Activated CD4-positive, alpha-beta T cell treated with anti-CD3 and anti-CD28 coated beads, Interleukin-2, amount 10 ng/mL, durations not matched to agents 24 days and 14 days (primary cell): ENCODE measurements at regions not wholly inside any gene's neighbourhood (a gene's known extent, or its start where the extent isn't known, plus 50 kb on each side); places are given as distances from the start of the nearest gene placed in this dataset.
A peak's percentile ranks its signal among the peaks of the same experiment; 100 is the strongest.
"Not testable (repeated sequence)": the region's sequence is repeated elsewhere in the genome, so short reads cannot be mapped to it uniquely, and the experiment has no call there.

Source experiments
- DNase-seq: peaks from one replicate; pipeline ENCODE4 v3.0.0; 2022
- H3K27ac Mint-ChIP-seq: one replicate; pipeline ENCODE4 v1.8.0; 2022; ENCODE audit warnings: mild to moderate bottlenecking, mixed read lengths
- H3K27me3 Mint-ChIP-seq: one replicate; pipeline ENCODE4 v1.8.0; 2022; ENCODE audit warnings: mixed read lengths
- H3K36me3 Mint-ChIP-seq: one replicate; pipeline ENCODE4 v1.8.0; 2022; ENCODE audit warnings: low read depth, mild to moderate bottlenecking, mixed read lengths
- H3K4me1 Mint-ChIP-seq: one replicate; pipeline ENCODE4 v1.8.0; 2021; ENCODE audit warnings: mixed read lengths
- H3K4me3 Mint-ChIP-seq: one replicate; pipeline ENCODE4 v1.8.0; 2022; ENCODE audit warnings: mild to moderate bottlenecking, moderate library complexity, mixed read lengths
- H3K9me3 Mint-ChIP-seq: one replicate; pipeline ENCODE4 v1.8.0; 2021; ENCODE audit warnings: mixed read lengths
- intact Hi-C: fragments of 100-400 bp; cut with micrococcal nuclease; formaldehyde crosslinking; loops from one replicate; pipeline ENCODE4 v1.15.1; 2023

- Mint-ChIP-seq H3K36me3 (no peaks in the 10 kb centered on the region), H3K9me3 (peaks cover 4% of the 10 kb centered on the region), H3K27ac (no peak overlapping the region), H3K4me1 (no peaks in the 10 kb centered on the region), H3K4me3 (no peak overlapping the region), H3K27me3 (no peaks in the 10 kb centered on the region)
- DNase-seq = no peak
- intact Hi-C loops = no loop called here
These were observed 111.6 kb downstream of the MAGEE2 start for GRCh38 chrX:75673468-75673867.

DNA sequence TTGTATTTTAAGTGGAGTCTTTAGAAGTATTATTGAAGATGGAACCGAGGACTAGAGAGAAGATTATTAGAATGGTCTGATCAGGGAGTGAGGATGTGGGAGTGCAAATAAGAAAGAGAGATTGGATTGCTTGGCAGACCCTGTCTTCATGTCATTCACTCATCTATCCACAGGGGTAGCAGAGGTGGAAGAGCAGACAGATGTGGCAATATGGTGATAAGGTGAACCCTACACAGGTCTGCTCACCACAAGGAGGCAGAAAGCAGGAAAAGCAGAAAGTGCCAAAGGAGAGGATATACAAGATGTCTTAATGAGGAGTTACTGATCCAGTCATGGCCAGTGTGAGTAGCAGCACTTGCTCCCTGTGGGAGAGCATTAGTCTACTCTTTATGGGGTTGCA lies 129.4 kb downstream of the MAGEE2 start:
- H3K36me3 Mint-ChIP-seq = no peaks in the 10 kb centered on the region
- no peak overlapping the region for H3K27ac Mint-ChIP-seq
- no peaks in the 10 kb centered on the region for H3K4me1 Mint-ChIP-seq
- no peaks in the 10 kb centered on the region for H3K27me3 Mint-ChIP-seq
- intact Hi-C loops = no loop called here
- H3K9me3 Mint-ChIP-seq = peaks cover 6% of the 10 kb centered on the region
- no peak for DNase-seq
- no peak overlapping the region for H3K4me3 Mint-ChIP-seq

DNA sequence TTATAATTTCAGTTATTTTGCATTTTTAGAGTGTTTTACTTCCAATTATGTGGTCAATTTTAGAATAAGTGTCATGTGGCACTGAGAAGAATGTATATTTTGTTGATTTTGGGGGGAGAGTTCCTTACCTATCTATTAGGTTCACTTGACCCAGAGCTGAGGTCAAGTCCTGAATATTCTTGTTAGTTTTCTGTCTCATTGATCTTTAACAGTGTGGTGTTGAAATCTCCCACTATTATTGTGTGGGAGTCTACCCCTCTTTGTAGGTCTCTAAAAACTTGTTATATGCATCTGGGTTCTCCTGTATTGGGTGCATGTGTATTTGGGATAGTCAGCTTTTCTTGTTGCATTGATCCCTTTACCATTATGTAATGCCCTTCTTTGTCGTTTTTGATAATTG lies 127.0 kb upstream of the ZDHHC15 start:
- Mint-ChIP-seq H3K4me3 (no peak overlapping the region), H3K36me3 (no peaks in the 10 kb centered on the region), H3K27me3 (no peaks in the 10 kb centered on the region), H3K27ac (no peak overlapping the region), H3K9me3 (peaks cover 9% of the 10 kb centered on the region), H3K4me1 (no peaks in the 10 kb centered on the region)
- no peak for DNase-seq
- intact Hi-C loops = no loop called here

GRCh38 chrX:75648803-75649588 lies 126.2 kb upstream of the ZDHHC15 start:
- DNase-seq = no peak
- H3K9me3 Mint-ChIP-seq = peaks cover 12% of the 10 kb centered on the region
- no peak overlapping the region for H3K27ac Mint-ChIP-seq
- no peaks in the 10 kb centered on the region for H3K4me1 Mint-ChIP-seq
- H3K36me3 Mint-ChIP-seq = no peaks in the 10 kb centered on the region
- no peak overlapping the region for H3K4me3 Mint-ChIP-seq
- no peaks in the 10 kb centered on the region for H3K27me3 Mint-ChIP-seq
- intact Hi-C loops = no loop called here

- Mint-ChIP-seq H3K27me3 (no peaks in the 10 kb centered on the region), H3K27ac (no peak overlapping the region), H3K4me1 (no peaks in the 10 kb centered on the region), H3K4me3 (no peak overlapping the region), H3K36me3 (no peaks in the 10 kb centered on the region), H3K9me3 (peaks cover 7% of the 10 kb centered on the region)
- DNase-seq = no peak
- intact Hi-C loops = no loop called here
These were observed 120.0 kb upstream of the ZDHHC15 start for GRCh38 chrX:75642811-75643361.

DNA sequence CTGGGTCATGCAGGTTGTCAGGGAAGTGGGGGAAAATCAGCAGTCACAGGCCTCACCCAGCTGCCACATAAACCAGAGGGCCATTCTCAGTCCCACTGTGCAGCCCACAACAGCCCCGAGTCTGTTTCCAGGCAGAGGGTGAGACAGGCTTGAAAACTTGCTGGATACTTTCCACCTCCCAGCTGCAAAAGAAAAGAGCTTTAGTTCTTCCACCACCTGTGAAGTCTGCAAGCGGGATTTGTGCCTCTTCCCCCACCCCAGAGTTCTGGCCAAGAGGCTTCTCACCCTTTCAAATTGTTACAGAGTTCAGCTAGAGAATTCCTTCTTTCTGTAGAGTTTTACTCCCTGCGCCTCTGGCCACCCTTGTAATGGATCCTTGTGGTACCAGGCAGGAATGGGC lies 115.5 kb upstream of the ZDHHC15 start:
- intact Hi-C loops = no loop called here
- H3K27ac Mint-ChIP-seq = no peak overlapping the region
- no peaks in the 10 kb centered on the region for H3K27me3 Mint-ChIP-seq
- H3K36me3 Mint-ChIP-seq = no peaks in the 10 kb centered on the region
- no peak overlapping the region for H3K4me3 Mint-ChIP-seq
- H3K4me1 Mint-ChIP-seq = no peaks in the 10 kb centered on the region
- peaks cover 2% of the 10 kb centered on the region for H3K9me3 Mint-ChIP-seq
- DNase-seq = no peak

- Mint-ChIP-seq H3K27me3 (no peaks in the 10 kb centered on the region), H3K27ac (no peak overlapping the region), H3K4me3 (no peak overlapping the region), H3K36me3 (no peaks in the 10 kb centered on the region), H3K4me1 (no peaks in the 10 kb centered on the region), H3K9me3 (no peaks in the 10 kb centered on the region)
- intact Hi-C loops = no loop called here
- DNase-seq = no peak
These were observed 102.4 kb upstream of the ZDHHC15 start for GRCh38 chrX:75625232-75625631.

DNA sequence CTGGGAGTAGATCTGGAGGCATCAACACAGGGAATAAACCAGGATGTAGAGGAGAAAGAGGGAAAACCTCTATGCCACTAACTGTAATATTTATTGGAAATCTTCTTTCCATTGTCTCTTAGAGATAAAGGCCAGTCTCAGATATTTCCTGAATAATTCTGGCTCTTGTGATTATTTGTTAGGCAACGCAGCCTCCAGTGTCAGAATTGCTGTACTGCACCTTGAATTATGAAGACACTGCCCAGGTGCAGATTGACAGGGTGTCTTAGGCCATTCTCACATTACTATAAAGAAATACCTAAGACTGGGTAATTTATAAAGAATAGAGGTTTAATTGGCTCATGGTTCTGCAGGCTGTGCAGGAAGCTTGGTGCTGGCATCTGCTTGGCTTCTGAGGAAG lies 100.7 kb upstream of the ZDHHC15 start:
- Mint-ChIP-seq H3K27ac (no peak overlapping the region), H3K36me3 (no peaks in the 10 kb centered on the region), H3K4me3 (no peak overlapping the region), H3K9me3 (no peaks in the 10 kb centered on the region), H3K4me1 (no peaks in the 10 kb centered on the region), H3K27me3 (no peaks in the 10 kb centered on the region)
- DNase-seq = no peak
- intact Hi-C loops = no loop called here

DNA sequence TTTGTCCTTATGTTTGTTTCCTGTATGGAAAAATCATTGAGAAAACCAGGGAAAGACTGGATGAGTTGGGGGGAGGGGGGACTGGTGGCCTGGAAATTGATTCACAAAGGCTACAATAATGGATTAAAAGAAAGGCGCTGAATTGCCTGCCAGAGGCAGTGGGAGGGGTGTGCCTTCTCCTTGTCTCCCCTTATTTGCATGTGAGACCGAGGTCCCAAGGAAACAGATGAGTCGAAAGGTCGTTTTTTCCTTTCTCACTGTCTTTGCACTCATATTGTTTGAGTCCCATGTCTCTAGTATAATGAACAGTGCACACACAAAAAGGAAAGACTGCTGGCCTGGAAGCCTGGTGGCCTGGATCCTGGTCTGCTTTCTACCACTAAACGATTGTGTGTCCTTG lies 86.6 kb upstream of the ZDHHC15 start:
- Mint-ChIP-seq H3K27me3 (no peaks in the 10 kb centered on the region), H3K9me3 (peaks cover 13% of the 10 kb centered on the region), H3K36me3 (peaks cover 3% of the 10 kb centered on the region), H3K4me3 (no peak overlapping the region), H3K27ac (no peak overlapping the region), H3K4me1 (no peaks in the 10 kb centered on the region)
- intact Hi-C loops = no loop called here
- no peak for DNase-seq

GRCh38 chrX:75603833-75604232 lies 81.0 kb upstream of the ZDHHC15 start:
- Mint-ChIP-seq H3K27me3 (no peaks in the 10 kb centered on the region), H3K36me3 (no peaks in the 10 kb centered on the region), H3K4me3 (no peak overlapping the region), H3K27ac (no peak overlapping the region), H3K9me3 (peaks cover 4% of the 10 kb centered on the region), H3K4me1 (no peaks in the 10 kb centered on the region)
- intact Hi-C loops = loop anchor here (2.0 kb wide), 1 partner anchor 565 kb away; no protein-coding TSS in a partner anchor
- peak; percentile 53 for DNase-seq

DNA sequence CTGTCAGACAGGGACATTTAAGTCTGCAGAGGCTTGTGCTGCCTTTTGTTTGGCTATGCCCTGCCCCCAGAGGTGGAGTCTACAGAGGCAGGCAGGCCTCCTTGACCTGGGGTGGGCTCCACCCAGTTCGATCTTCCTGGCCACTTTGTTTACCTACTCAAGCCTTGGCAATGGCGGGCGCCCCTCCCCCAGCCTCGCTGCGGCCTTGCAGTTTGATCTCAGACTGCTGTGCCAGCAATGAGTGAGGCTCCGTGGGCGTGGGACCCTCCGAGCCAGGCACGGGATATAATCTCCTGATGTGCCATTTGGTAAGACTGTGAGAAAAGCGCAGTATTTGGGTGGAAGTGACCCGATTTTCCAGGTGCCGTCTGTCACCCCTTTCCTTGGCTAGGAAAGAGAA lies 79.2 kb upstream of the ZDHHC15 start:
- intact Hi-C loops, DNase-seq, H3K4me1 Mint-ChIP-seq: not testable (repeated sequence)

DNA sequence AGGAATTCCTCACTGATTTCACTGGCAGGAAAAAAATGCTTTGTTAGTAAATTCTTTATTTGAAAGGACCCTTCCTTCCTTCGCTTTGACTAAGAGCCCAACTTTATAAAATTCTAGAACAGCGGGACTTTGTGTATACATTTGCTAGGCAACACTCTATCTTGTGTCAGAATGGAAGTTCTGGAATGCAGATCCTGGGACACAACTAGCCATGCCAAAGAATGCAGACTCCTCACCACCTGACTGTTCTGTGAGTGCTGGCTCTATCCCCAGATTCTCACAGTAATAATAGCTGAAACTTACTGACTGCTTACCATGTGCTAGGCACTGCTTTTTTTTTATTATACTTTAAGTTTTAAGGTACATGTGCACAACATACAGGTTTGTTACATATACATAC lies 73.3 kb upstream of the ZDHHC15 start:
- intact Hi-C loops = no loop called here
- DNase-seq = no peak
- H3K9me3 Mint-ChIP-seq = no peaks in the 10 kb centered on the region

More for the DNA sequence above, 79.2 kb upstream of the ZDHHC15 start:
- H3K36me3 Mint-ChIP-seq, H3K27ac Mint-ChIP-seq, H3K4me3 Mint-ChIP-seq, H3K27me3 Mint-ChIP-seq, H3K9me3 Mint-ChIP-seq: not testable (repeated sequence)

GRCh38 chrX:75593186-75593585 lies 70.3 kb upstream of the ZDHHC15 start:
- DNase-seq, H3K4me1 Mint-ChIP-seq, H3K9me3 Mint-ChIP-seq, H3K4me3 Mint-ChIP-seq, H3K36me3 Mint-ChIP-seq, H3K27me3 Mint-ChIP-seq, intact Hi-C loops, H3K27ac Mint-ChIP-seq: not testable (repeated sequence)

More for the DNA sequence above, 73.3 kb upstream of the ZDHHC15 start:
- Mint-ChIP-seq H3K4me1 (no peaks in the 10 kb centered on the region), H3K27me3 (no peaks in the 10 kb centered on the region), H3K4me3 (no peak overlapping the region), H3K27ac (no peak overlapping the region), H3K36me3 (no peaks in the 10 kb centered on the region)

DNA sequence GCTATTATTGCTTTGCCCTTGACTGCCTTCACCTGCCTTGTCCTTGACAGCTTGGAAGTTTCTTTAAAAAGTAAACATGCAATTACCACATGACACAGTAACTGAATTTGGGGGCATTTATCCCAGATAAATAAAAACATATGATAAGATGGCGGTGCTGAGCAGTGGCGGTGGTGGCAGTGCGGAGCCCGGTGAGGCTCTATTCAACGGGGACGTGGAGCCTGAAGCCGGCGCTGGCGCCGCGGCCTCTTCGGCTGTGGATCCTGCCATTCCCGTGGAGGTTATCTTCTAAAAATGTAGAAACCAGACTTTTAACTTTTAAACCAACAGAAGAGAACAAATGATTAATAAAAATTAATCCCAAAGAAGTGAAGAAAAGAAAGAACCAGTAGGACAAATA lies 59.7 kb upstream of the ZDHHC15 start:
- Mint-ChIP-seq H3K4me1 (no peaks in the 10 kb centered on the region), H3K36me3 (no peaks in the 10 kb centered on the region), H3K9me3 (no peaks in the 10 kb centered on the region), H3K4me3 (no peak overlapping the region), H3K27me3 (no peaks in the 10 kb centered on the region), H3K27ac (no peak overlapping the region)
- DNase-seq = no peak
- intact Hi-C loops = no loop called here
